Activated gamma-delta T cell (primary cell): ENCODE measurements at regions not wholly inside any gene's neighbourhood (a gene's known extent, or its start where the extent isn't known, plus 50 kb on each side); places are given as distances from the start of the nearest gene placed in this dataset.

ENCODE experiments used
- DNase-seq: peaks from one replicate; lab custom pipeline; 2025; lab: John Stamatoyannopoulos, UW

- DNase-seq: no peak
Measured at GRCh38 chr4:185893500-185893899, 81.5 kb upstream of the SORBS2 start.

- no peak for DNase-seq
Measured at GRCh38 chr4:185894481-185894880, 82.5 kb upstream of the SORBS2 start.

- DNase-seq: no peak
Measured at GRCh38 chr4:185895351-185895750, 83.4 kb upstream of the SORBS2 start.

- no peak for DNase-seq
Measured at GRCh38 chr4:185895866-185896265, 83.9 kb upstream of the SORBS2 start.

GRCh38 chr4:185896817-185897488, 85.0 kb upstream of the SORBS2 start:
- DNase-seq: no peak

- DNase-seq: no peak
Measured at GRCh38 chr4:185898413-185898812, 86.4 kb upstream of the SORBS2 start.

GRCh38 chr4:185899833-185900232, 87.8 kb upstream of the SORBS2 start:
- no peak for DNase-seq

GRCh38 chr4:185902654-185903053, 90.7 kb upstream of the SORBS2 start:
- DNase-seq: no peak

- no peak for DNase-seq
Measured at GRCh38 chr4:185903205-185903604, 91.2 kb upstream of the SORBS2 start.

- DNase-seq: no peak
Measured at GRCh38 chr4:185904381-185904780, 92.4 kb upstream of the SORBS2 start.

GRCh38 chr4:185909972-185910371, 98.0 kb upstream of the SORBS2 start:
- DNase-seq: no peak

GRCh38 chr4:185911556-185912064, 99.6 kb upstream of the SORBS2 start:
- no peak for DNase-seq

GRCh38 chr4:185912779-185913178, 100.8 kb upstream of the SORBS2 start:
- no peak for DNase-seq

- no peak for DNase-seq
Measured at GRCh38 chr4:185914583-185915199, 102.7 kb upstream of the SORBS2 start.

GRCh38 chr4:185915271-185915670, 103.3 kb upstream of the SORBS2 start:
- no peak for DNase-seq

- no peak for DNase-seq
Measured at GRCh38 chr4:185915817-185916216, 103.8 kb upstream of the SORBS2 start.

GRCh38 chr4:185916231-185916630, 104.2 kb upstream of the SORBS2 start:
- DNase-seq: no peak

- no peak for DNase-seq
Measured at GRCh38 chr4:185916683-185917082, 104.7 kb upstream of the SORBS2 start.

GRCh38 chr4:185919107-185919506, 107.1 kb upstream of the SORBS2 start:
- no peak for DNase-seq

- DNase-seq: no peak
Measured at GRCh38 chr4:185920171-185920570, 108.2 kb upstream of the SORBS2 start.

- no peak for DNase-seq
Measured at GRCh38 chr4:185920691-185921260, 108.8 kb upstream of the SORBS2 start.

GRCh38 chr4:185921583-185922555, 109.9 kb upstream of the SORBS2 start:
- no peak for DNase-seq
